ENCODE measurements at regions not wholly inside any gene's neighbourhood (a gene's known extent, or its start where the extent isn't known, plus 50 kb on each side); places are given as distances from the start of the nearest gene placed in this dataset.

DNA sequence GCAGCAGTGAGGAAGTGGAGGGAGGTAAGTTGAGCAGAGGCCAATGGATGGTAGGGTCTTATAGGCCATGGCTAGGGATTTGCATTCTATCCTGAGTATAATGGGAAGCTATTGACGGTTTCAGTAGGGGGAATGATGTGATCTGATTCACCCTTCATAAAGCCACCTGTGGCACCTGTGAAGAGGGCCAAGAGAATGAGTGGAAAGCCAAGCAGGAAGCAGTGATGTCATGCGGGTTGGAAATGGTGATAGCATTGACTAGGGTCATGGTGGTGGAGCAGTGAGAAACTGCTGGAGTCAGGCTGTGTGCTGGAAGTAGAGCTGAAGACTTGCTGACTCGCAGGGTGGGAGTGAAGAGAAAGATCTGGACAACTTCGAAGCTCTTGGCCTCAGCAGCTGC is 111.7 kb downstream of the MARCHF4 start:
- TF ChIP-seq, protein P1, sequence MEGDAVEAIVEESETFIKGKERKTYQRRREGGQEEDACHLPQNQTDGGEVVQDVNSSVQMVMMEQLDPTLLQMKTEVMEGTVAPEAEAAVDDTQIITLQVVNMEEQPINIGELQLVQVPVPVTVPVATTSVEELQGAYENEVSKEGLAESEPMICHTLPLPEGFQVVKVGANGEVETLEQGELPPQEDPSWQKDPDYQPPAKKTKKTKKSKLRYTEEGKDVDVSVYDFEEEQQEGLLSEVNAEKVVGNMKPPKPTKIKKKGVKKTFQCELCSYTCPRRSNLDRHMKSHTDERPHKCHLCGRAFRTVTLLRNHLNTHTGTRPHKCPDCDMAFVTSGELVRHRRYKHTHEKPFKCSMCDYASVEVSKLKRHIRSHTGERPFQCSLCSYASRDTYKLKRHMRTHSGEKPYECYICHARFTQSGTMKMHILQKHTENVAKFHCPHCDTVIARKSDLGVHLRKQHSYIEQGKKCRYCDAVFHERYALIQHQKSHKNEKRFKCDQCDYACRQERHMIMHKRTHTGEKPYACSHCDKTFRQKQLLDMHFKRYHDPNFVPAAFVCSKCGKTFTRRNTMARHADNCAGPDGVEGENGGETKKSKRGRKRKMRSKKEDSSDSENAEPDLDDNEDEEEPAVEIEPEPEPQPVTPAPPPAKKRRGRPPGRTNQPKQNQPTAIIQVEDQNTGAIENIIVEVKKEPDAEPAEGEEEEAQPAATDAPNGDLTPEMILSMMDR (IDR thresholded peaks at IDR 0.05): no peak
- no peak for TF ChIP-seq POLR2A (IDR thresholded peaks at IDR 0.05)

Data from lower leg skin (tissue), 3 donors.